ENCODE measurements at regions not wholly inside any gene's neighbourhood (a gene's known extent, or its start where the extent isn't known, plus 50 kb on each side); places are given as distances from the start of the nearest gene placed in this dataset.

DNA sequence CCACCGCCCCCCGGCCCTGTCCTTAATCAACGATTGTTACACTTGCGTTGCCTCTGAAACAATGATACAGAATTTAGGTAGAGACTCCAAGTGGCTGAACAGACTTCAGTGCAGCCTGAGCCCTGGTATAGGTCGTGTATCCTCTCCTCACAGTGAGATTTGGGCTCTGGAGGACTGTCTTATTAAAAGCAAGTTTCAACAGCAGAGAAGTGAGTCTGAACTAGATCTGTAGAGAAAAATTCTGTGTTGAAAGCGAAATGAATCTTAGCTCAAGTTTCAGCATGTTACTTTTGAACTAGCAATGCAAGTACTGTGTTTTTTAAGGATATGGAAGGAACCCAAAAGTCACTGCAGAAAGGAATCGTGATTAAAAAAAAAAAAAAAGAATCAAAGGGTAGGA is 103.1 kb downstream of the HOXA1 start:
- Histone ChIP-seq H3K27ac (no peak overlapping the region), H3K36me3 (no peaks in the 10 kb centered on the region), H3K4me1 (no peaks in the 10 kb centered on the region), H3K9me3 (peaks cover 0 to 5% (median 0%) of the 10 kb centered on the region in 11 donors), H3K4me3 (no peak overlapping the region), H3K27me3 (peaks cover 0 to 9% (median 4%) of the 10 kb centered on the region in 7 donors)
- TF ChIP-seq, protein P1, sequence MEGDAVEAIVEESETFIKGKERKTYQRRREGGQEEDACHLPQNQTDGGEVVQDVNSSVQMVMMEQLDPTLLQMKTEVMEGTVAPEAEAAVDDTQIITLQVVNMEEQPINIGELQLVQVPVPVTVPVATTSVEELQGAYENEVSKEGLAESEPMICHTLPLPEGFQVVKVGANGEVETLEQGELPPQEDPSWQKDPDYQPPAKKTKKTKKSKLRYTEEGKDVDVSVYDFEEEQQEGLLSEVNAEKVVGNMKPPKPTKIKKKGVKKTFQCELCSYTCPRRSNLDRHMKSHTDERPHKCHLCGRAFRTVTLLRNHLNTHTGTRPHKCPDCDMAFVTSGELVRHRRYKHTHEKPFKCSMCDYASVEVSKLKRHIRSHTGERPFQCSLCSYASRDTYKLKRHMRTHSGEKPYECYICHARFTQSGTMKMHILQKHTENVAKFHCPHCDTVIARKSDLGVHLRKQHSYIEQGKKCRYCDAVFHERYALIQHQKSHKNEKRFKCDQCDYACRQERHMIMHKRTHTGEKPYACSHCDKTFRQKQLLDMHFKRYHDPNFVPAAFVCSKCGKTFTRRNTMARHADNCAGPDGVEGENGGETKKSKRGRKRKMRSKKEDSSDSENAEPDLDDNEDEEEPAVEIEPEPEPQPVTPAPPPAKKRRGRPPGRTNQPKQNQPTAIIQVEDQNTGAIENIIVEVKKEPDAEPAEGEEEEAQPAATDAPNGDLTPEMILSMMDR (IDR thresholded peaks at IDR 0.05): no peak
- DNase-seq: no peak
- intact Hi-C loops (cut with DNase I): no loop called here
- ATAC-seq: no peak
- 81 to 85% methylated on average over 7 of the region's 7 CpGs for WGBS, 2 donors

- 82 to 86% methylated on average over 6 of the region's 6 CpGs for WGBS, 2 donors
- DNase-seq (no peak), ATAC-seq (no peak)
- Histone ChIP-seq H3K27ac (no peak overlapping the region), H3K4me3 (no peak overlapping the region), H3K4me1 (no peaks in the 10 kb centered on the region), H3K27me3 (peaks cover 0 to 5% (median 4%) of the 10 kb centered on the region in 7 donors), H3K9me3 (no peaks in the 10 kb centered on the region), H3K36me3 (no peaks in the 10 kb centered on the region)
- TF ChIP-seq, protein P1 (IDR thresholded peaks at IDR 0.05): no peak
- intact Hi-C loops (cut with DNase I): no loop called here
Observed at GRCh38 chr7:26991796-26992195, 104.0 kb downstream of the HOXA1 start.

- intact Hi-C loops (cut with DNase I): no loop called here
- no peaks in the 10 kb centered on the region for H3K36me3 ChIP-seq
- H3K27ac ChIP-seq: no peak overlapping the region
- 61 to 73% methylated on average over 3 of the region's 3 CpGs for WGBS, 2 donors
- no peak for ATAC-seq
- no peak overlapping the region for H3K4me3 ChIP-seq
- H3K27me3 ChIP-seq: peaks cover 0 to 4% (median 0%) of the 10 kb centered on the region in 7 donors
- H3K9me3 ChIP-seq: no peaks in the 10 kb centered on the region
- TF ChIP-seq, protein P1 (IDR thresholded peaks at IDR 0.05): no peak
- DNase-seq: no peak
- no peaks in the 10 kb centered on the region for H3K4me1 ChIP-seq
Observed at GRCh38 chr7:26989897-26990670, 105.7 kb downstream of the HOXA1 start.

- H3K4me1 ChIP-seq: no peaks in the 10 kb centered on the region
- H3K27me3 ChIP-seq: peaks cover 0 to 5% (median 0%) of the 10 kb centered on the region in 7 donors
- no peak for DNase-seq
- no peak overlapping the region for H3K4me3 ChIP-seq
- intact Hi-C loops (cut with DNase I): no loop called here
- H3K9me3 ChIP-seq: no peaks in the 10 kb centered on the region
- H3K36me3 ChIP-seq: no peaks in the 10 kb centered on the region
- no peak overlapping the region for H3K27ac ChIP-seq
- ATAC-seq: no peak
- WGBS, 2 donors: 80 to 85% methylated on average over 9 of the region's 9 CpGs
- TF ChIP-seq, protein P1 (IDR thresholded peaks at IDR 0.05): no peak
Observed at GRCh38 chr7:26988836-26989374, 106.9 kb downstream of the HOXA1 start.
